K562 (cell line): ENCODE measurements at regions not wholly inside any gene's neighbourhood (a gene's known extent, or its start where the extent isn't known, plus 50 kb on each side); places are given as distances from the start of the nearest gene placed in this dataset.

ENCODE experiments used
- ATAC-seq: fragments of 200-7000 bp; cut with Tn5 transposase; 3 replicates; pipeline ENCODE4 v1.9.1; 2020; ENCODE audit warnings: moderate library complexity
- BruUV-seq: library from RNA; stranded (reverse); fragments of 400-500 nt; replicated peaks from 2 replicates; lab custom pipeline; 2021; lab: Mats Ljungman, UMichigan
- CTCF ChIA-PET: fragments of 300-600 bp; formaldehyde crosslinking; extraction: SDS; loops from one replicate; lab custom pipeline; 2021; ENCODE audit warnings: low intra/inter-chr PET ratio; lab: Yijun Ruan, JAX
- POLR2A ChIA-PET: fragments of 300-600, 350-650 bp; sonication (Branson Sonifier 250); formaldehyde crosslinking; extraction: SDS; loops from one replicate; lab custom pipeline; 2021; ENCODE audit warnings: antibody characterized with exemption, inconsistent platforms; lab: Yijun Ruan, JAX
- DNase-seq, 4 experiments: peaks; one replicate each; pipeline versions ENCODE4 v3.0.0 to v3.0.0-alpha.2; 2011 to 2018; ENCODE audit warnings: low spot score in 3 of 4, mixed read lengths in 3 of 4; ENCODE audit errors: extremely low read depth in 1 of 4
- FAIRE-seq: peaks from 2 replicates; lab custom pipeline; 2011; peaks lifted over from hg19 to GRCh38; lab: Jason Lieb, UNC
- H2AFZ ChIP-seq: 2 replicates; pipeline ENCODE4 v1.6.0; 2011; ENCODE audit warnings: low read depth, low read length, control low read depth, inconsistent platforms
- H3K27ac ChIP-seq: fragments of 200-600 bp; 3 replicates; pipeline ENCODE4 v1.8.0; 2011; ENCODE audit warnings: low read depth, mild to moderate bottlenecking, control low read depth, inconsistent platforms, low read length, moderate library complexity, mixed read lengths; ENCODE audit errors: extremely low read depth
- H3K27me3 ChIP-seq, 2 experiments: fragments of 300-600 bp in 1 of 2; 2 replicates in 1 of 2; 3 replicates in 1 of 2; pipeline versions ENCODE4 v1.6.0 to v1.8.0; 2011; ENCODE audit warnings: inconsistent platforms in 2 of 2, low read length in 2 of 2, mild to moderate bottlenecking in 1 of 2, mixed read lengths in 1 of 2, moderate library complexity in 1 of 2; ENCODE audit not compliant: control insufficient read depth in 2 of 2, insufficient read depth in 2 of 2
- H3K36me3 ChIP-seq: fragments of 300-600 bp; 3 replicates; pipeline ENCODE4 v1.8.0; 2011; ENCODE audit warnings: mild to moderate bottlenecking, low read length, inconsistent platforms; ENCODE audit not compliant: control insufficient read depth, insufficient read depth
- H3K4me1 ChIP-seq, 2 experiments: fragments of 200-600 bp in 1 of 2; replicated peaks in 1 of 2; 2 replicates in 1 of 2; 3 replicates in 1 of 2; pipeline versions ENCODE4 v1.5.1 to v1.8.0; 2011; ENCODE audit warnings: inconsistent platforms in 2 of 2, low read length in 2 of 2, mild to moderate bottlenecking in 1 of 2, mixed read lengths in 1 of 2, moderate library complexity in 1 of 2; ENCODE audit not compliant: control insufficient read depth in 2 of 2, insufficient read depth in 2 of 2
- H3K4me2 ChIP-seq: 2 replicates; pipeline ENCODE4 v1.6.1; 2011; ENCODE audit warnings: low read length, control low read depth, inconsistent platforms, mixed read lengths; ENCODE audit not compliant: insufficient read depth
- H3K4me3 ChIP-seq: fragments of 200-600 bp; sonication (generic), shearing (Covaris generic); 2 replicates; pipeline ENCODE4 v1.5.1; 2016; ENCODE audit warnings: control low read depth, inconsistent platforms
- H3K79me2 ChIP-seq: fragments of 200-600 bp; 3 replicates; pipeline ENCODE4 v1.8.0; 2011; ENCODE audit warnings: low read length, inconsistent platforms; ENCODE audit not compliant: control insufficient read depth, insufficient read depth
- H3K9ac ChIP-seq, 2 experiments: 2 replicates each; pipeline versions ENCODE4 v1.6.0 to v1.6.1; 2011; ENCODE audit warnings: low read depth in 2 of 2, low read length in 2 of 2, control low read depth in 1 of 2, inconsistent platforms in 1 of 2, mild to moderate bottlenecking in 1 of 2, mixed read lengths in 1 of 2; ENCODE audit not compliant: insufficient read depth in 1 of 2
- H3K9me1 ChIP-seq: one replicate; pipeline ENCODE4 v1.6.0; 2011; ENCODE audit warnings: inconsistent platforms, mild to moderate bottlenecking, low read length, moderate library complexity; ENCODE audit not compliant: control insufficient read depth, insufficient read depth
- H3K9me3 ChIP-seq: replicated peaks from 2 replicates; pipeline ENCODE4 v1.5.1; 2011; ENCODE audit warnings: low read depth, low read length, inconsistent platforms; ENCODE audit not compliant: control insufficient read depth, insufficient read depth
- H4K20me1 ChIP-seq: replicated peaks from 2 replicates; pipeline ENCODE4 v1.6.1; 2011; ENCODE audit warnings: low read length, inconsistent platforms, mixed read lengths; ENCODE audit not compliant: control insufficient read depth, insufficient read depth
- BRD4 ChIP-seq: fragments of 200-600 bp; sonication (generic); IDR thresholded peaks from 2 replicates; pipeline ENCODE4 v1.6.1; 2017; ENCODE audit warnings: inconsistent platforms
- E2F8 ChIP-seq: fragments of 450-650 bp; IDR thresholded peaks from 2 replicates; pipeline ENCODE4 v1.7.1; 2018; ENCODE audit warnings: mild to moderate bottlenecking, low read depth; ENCODE audit not compliant: partially characterized antibody
- EP300 ChIP-seq: IDR thresholded peaks from 2 replicates; pipeline ENCODE4 v1.6.1; 2012; ENCODE audit warnings: low read length, improper control_type of control experiment
- NCOR1 ChIP-seq: fragments of 450-650 bp; IDR thresholded peaks from 2 replicates; pipeline ENCODE4 v1.6.1; 2016; ENCODE audit warnings: mild to moderate bottlenecking, moderate library complexity
- NFATC3 ChIP-seq: fragments of 450-650 bp; IDR thresholded peaks from 2 replicates; pipeline ENCODE4 v1.6.1; 2017; ENCODE audit warnings: mild to moderate bottlenecking
- PHF8 ChIP-seq: fragments of 200-600 bp; sonication (generic); IDR thresholded peaks from 2 replicates; pipeline ENCODE4 v1.6.1; 2012; ENCODE audit warnings: mixed run types, mild to moderate bottlenecking, inconsistent platforms, low read length, moderate library complexity, borderline replicate concordance
- SAFB2 ChIP-seq: fragments of 200-400 bp; formaldehyde crosslinking; IDR thresholded peaks from 2 replicates; pipeline ENCODE4 v1.6.1; 2018; ENCODE audit warnings: borderline replicate concordance, low read length, low read depth, moderate library complexity; ENCODE audit not compliant: severe bottlenecking
- SETDB1 ChIP-seq: IDR thresholded peaks from one replicate; pipeline ENCODE4 v1.6.1; 2012; ENCODE audit warnings: low read length, control low read depth, inconsistent platforms
- SREBF1 ChIP-seq: fragments of 150-350 bp; IDR thresholded peaks from 2 replicates; pipeline ENCODE4 v1.6.1; 2014; ENCODE audit warnings: antibody characterized with exemption, low read depth, low read length, borderline replicate concordance
- TGIF2 ChIP-seq: sonication (generic); formaldehyde crosslinking; IDR thresholded peaks from 2 replicates; pipeline ENCODE4 v1.8.1; 2022; ENCODE audit warnings: mild to moderate bottlenecking, missing genetic modification reagents, moderate library complexity
- USF2 ChIP-seq: sonication (generic); formaldehyde crosslinking; IDR thresholded peaks from 2 replicates; pipeline ENCODE4 v1.5.0; 2020; ENCODE audit warnings: missing genetic modification reagents
- ZNF134 ChIP-seq: fragments of 250-450 bp; sonication (Bioruptor Pico); conservative IDR thresholded peaks from 2 replicates; pipeline ENCODE4 v1.4.0; 2020
- ZNF146 ChIP-seq: IDR thresholded peaks from one replicate; pipeline ENCODE4 v1.6.1; 2018; ENCODE audit warnings: missing compliant biosample characterization; ENCODE audit not compliant: unreplicated experiment
- WGBS: fragments of 100-300 bp; shearing (Covaris generic); methylation state at CpG from one replicate; pipeline ENCODE4 v1.1.6; 2016; ENCODE audit warnings: low coverage, mixed read lengths; ENCODE audit not compliant: insufficient coverage; ENCODE audit errors: missing lambda C conversion rate; 5-methylcytosine and 5-hydroxymethylcytosine counted together
- in situ Hi-C: fragments of 300-500 bp; cut with MboI; formaldehyde crosslinking; loops from 4 replicates; pipeline ENCODE4 v1.15.0; 2018; ENCODE audit warnings: inconsistent platforms, mixed read lengths
- intact Hi-C: fragments of 100-400 bp; cut with micrococcal nuclease; formaldehyde crosslinking; loops from 2 replicates; pipeline ENCODE4 v1.14.2; 2022

- no peak for TF ChIP-seq ZNF146
- TF ChIP-seq NCOR1 = no peak
- no peak for TF ChIP-seq SETDB1
- TF ChIP-seq SAFB2 = no peak
- no peak for TF ChIP-seq ZNF134 (CRISPR knock-in tag)
- no peak for TF ChIP-seq TGIF2 (CRISPR knock-in tag)
- no peak for TF ChIP-seq NFATC3
- no peak for TF ChIP-seq EP300
- TF ChIP-seq PHF8 = no peak
- no peak for TF ChIP-seq E2F8
- TF ChIP-seq USF2 (CRISPR knock-in tag) = no peak
- no peak for TF ChIP-seq SREBF1
- no peak for TF ChIP-seq BRD4
- Histone ChIP-seq H3K4me1 (peaks cover 0 to 5% of the 10 kb centered on the region in 2 experiments; a peak in 2 of 5 replicates), H3K9me1 (no peaks in the 10 kb centered on the region), H3K9me3 (no peaks in the 10 kb centered on the region), H3K4me3 (no peak overlapping the region), H3K4me2 (no peak overlapping the region), H3K9ac (no peak overlapping the region), H4K20me1 (no peaks in the 10 kb centered on the region), H3K27ac (no peak overlapping the region), H3K27me3 (peaks cover 0 to 14% of the 10 kb centered on the region in 2 experiments; a peak in 3 of 5 replicates), H3K79me2 (no peaks in the 10 kb centered on the region), H3K36me3 (no peaks in the 10 kb centered on the region), H2AFZ (no peak overlapping the region)
- 0% methylated on average over 8 of the region's 8 CpGs for WGBS
- no TSS peak for BruUV-seq
- ChIA-PET POLR2A (no interaction called here), CTCF (no interaction called here)
- DNase-seq (no peak), ATAC-seq (no peak), FAIRE-seq (no peak)
- intact Hi-C loops = no loop called here
- in situ Hi-C loops = no loop called here
These were observed 130.6 kb downstream of the WDR11 start for GRCh38 chr10:120981601-120982391.
